Uterus (tissue), 2 donors: ENCODE measurements at regions not wholly inside any gene's neighbourhood (a gene's known extent, or its start where the extent isn't known, plus 50 kb on each side); places are given as distances from the start of the nearest gene placed in this dataset.

Source experiments
- POLR2A ChIP-seq, 2 donors: fragments of 450-650 bp; IDR thresholded peaks; one replicate each; pipeline ENCODE4 v1.6.1; 2016; ENCODE audit warnings: antibody characterized with exemption in 2 of 2, mild to moderate bottlenecking in 1 of 2, moderate library complexity in 1 of 2
- TF ChIP-seq, protein P1 (sequence below), 4 experiments: fragments of 200-600 bp in 2 of 4; fragments of 450-650 bp in 2 of 4; sonication (generic) in 2 of 4; IDR thresholded peaks; one replicate each; pipeline ENCODE4 v1.5.1; 2016 to 2019; ENCODE audit warnings: antibody characterized with exemption in 4 of 4, mild to moderate bottlenecking in 2 of 4, moderate library complexity in 1 of 4

GRCh38 chr5:89869346-89869745 lies 540.2 kb downstream of the CETN3 start:
- TF ChIP-seq, protein P1, sequence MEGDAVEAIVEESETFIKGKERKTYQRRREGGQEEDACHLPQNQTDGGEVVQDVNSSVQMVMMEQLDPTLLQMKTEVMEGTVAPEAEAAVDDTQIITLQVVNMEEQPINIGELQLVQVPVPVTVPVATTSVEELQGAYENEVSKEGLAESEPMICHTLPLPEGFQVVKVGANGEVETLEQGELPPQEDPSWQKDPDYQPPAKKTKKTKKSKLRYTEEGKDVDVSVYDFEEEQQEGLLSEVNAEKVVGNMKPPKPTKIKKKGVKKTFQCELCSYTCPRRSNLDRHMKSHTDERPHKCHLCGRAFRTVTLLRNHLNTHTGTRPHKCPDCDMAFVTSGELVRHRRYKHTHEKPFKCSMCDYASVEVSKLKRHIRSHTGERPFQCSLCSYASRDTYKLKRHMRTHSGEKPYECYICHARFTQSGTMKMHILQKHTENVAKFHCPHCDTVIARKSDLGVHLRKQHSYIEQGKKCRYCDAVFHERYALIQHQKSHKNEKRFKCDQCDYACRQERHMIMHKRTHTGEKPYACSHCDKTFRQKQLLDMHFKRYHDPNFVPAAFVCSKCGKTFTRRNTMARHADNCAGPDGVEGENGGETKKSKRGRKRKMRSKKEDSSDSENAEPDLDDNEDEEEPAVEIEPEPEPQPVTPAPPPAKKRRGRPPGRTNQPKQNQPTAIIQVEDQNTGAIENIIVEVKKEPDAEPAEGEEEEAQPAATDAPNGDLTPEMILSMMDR (IDR thresholded peaks at IDR 0.05), result no peak
- TF ChIP-seq POLR2A (IDR thresholded peaks at IDR 0.05), result no peak
